GM12873 (cell line): ENCODE measurements at regions not wholly inside any gene's neighbourhood (a gene's known extent, or its start where the extent isn't known, plus 50 kb on each side); places are given as distances from the start of the nearest gene placed in this dataset.

Experiments
- CTCF ChIP-seq: IDR thresholded peaks from 2 replicates; pipeline ENCODE4 v1.5.1; 2012; ENCODE audit warnings: low read depth, mild to moderate bottlenecking, moderate library complexity, low read length, control low read depth; ENCODE audit not compliant: insufficient read depth; ENCODE audit errors: missing control alignments

- no peak for TF ChIP-seq CTCF
Measured at GRCh38 chr1:58909914-58910681, 126.3 kb upstream of the JUN start.

- TF ChIP-seq CTCF = no peak
Measured at GRCh38 chr1:58911841-58912499, 128.1 kb upstream of the JUN start.

- no peak for TF ChIP-seq CTCF
Measured at GRCh38 chr1:58914925-58915324, 131.1 kb upstream of the JUN start.

GRCh38 chr1:58917436-58917835, 133.6 kb upstream of the JUN start:
- no peak for TF ChIP-seq CTCF

GRCh38 chr1:58919226-58919958, 135.5 kb upstream of the JUN start:
- TF ChIP-seq CTCF = no peak

GRCh38 chr1:58919959-58920321, 136.1 kb upstream of the JUN start:
- no peak for TF ChIP-seq CTCF

- TF ChIP-seq CTCF = no peak
Measured at GRCh38 chr1:58921342-58921741, 137.5 kb upstream of the JUN start.
